ENCODE measurements at regions not wholly inside any gene's neighbourhood (a gene's known extent, or its start where the extent isn't known, plus 50 kb on each side); places are given as distances from the start of the nearest gene placed in this dataset.

- Mint-ChIP-seq H3K4me3 (no peak overlapping the region), H3K9me3 (no peaks in the 10 kb centered on the region), H3K4me1 (no peaks in the 10 kb centered on the region), H3K27ac (no peak overlapping the region), H3K36me3 (no peaks in the 10 kb centered on the region), H3K27me3 (ENCODE audit: low read depth in 2 of 2) (peaks cover 0 to 6% of the 10 kb centered on the region in 2 donors)
- TF ChIP-seq CTCF (IDR thresholded peaks at IDR 0.05) = no peak
- WGBS (ENCODE audit: insufficient coverage) = 91% methylated on average over 8 of the region's 8 CpGs
- Histone ChIP-seq H3K27me3 (ENCODE audit: control insufficient read depth, insufficient read depth, low read length) (no peaks in the 10 kb centered on the region), H3K27ac (ENCODE audit: low read length) (no peak overlapping the region), H3K9me3 (ENCODE audit: control insufficient read depth, insufficient read depth, low read length) (no peaks in the 10 kb centered on the region), H3K4me1 (ENCODE audit: control insufficient read depth, insufficient read depth, low read length) (no peaks in the 10 kb centered on the region), H3K4me3 (ENCODE audit: low read length) (no peak overlapping the region), H3K36me3 (ENCODE audit: control insufficient read depth, insufficient read depth, low read length) (no peaks in the 10 kb centered on the region)
- ATAC-seq = no peak
- no peak for DNase-seq
- intact Hi-C loops (cut with micrococcal nuclease) = no loop called here
These were observed 128.8 kb upstream of the DTNBP1 start for GRCh38 chr6:15791448-15792181.

GRCh38 chr6:15790116-15790515, 127.3 kb upstream of the DTNBP1 start:
- DNase-seq (no peak), ATAC-seq (no peak)
- Histone ChIP-seq H3K4me3 (ENCODE audit: low read length) (no peak overlapping the region), H3K4me1 (ENCODE audit: control insufficient read depth, insufficient read depth, low read length) (no peaks in the 10 kb centered on the region), H3K36me3 (ENCODE audit: control insufficient read depth, insufficient read depth, low read length) (no peaks in the 10 kb centered on the region), H3K27ac (ENCODE audit: low read length) (no peak overlapping the region), H3K9me3 (ENCODE audit: control insufficient read depth, insufficient read depth, low read length) (no peaks in the 10 kb centered on the region), H3K27me3 (ENCODE audit: control insufficient read depth, insufficient read depth, low read length) (no peaks in the 10 kb centered on the region)
- no peaks in the 10 kb centered on the region for H3K9me3 Mint-ChIP-seq
- no peak overlapping the region for H3K27ac Mint-ChIP-seq
- no peak overlapping the region for H3K4me3 Mint-ChIP-seq
- no CpG with 5 or more reads among the region's 1 CpG for WGBS (ENCODE audit: insufficient coverage)
- no peaks in the 10 kb centered on the region for H3K4me1 Mint-ChIP-seq
- TF ChIP-seq CTCF (IDR thresholded peaks at IDR 0.05) = no peak
- peaks cover 0 to 6% of the 10 kb centered on the region in 2 donors for H3K27me3 Mint-ChIP-seq (ENCODE audit: low read depth in 2 of 2)
- intact Hi-C loops (cut with micrococcal nuclease) = no loop called here
- no peaks in the 10 kb centered on the region for H3K36me3 Mint-ChIP-seq

- Mint-ChIP-seq H3K27ac (no peak overlapping the region), H3K36me3 (no peaks in the 10 kb centered on the region), H3K9me3 (no peaks in the 10 kb centered on the region), H3K27me3 (ENCODE audit: low read depth in 2 of 2) (peaks cover 0 to 6% of the 10 kb centered on the region in 2 donors), H3K4me1 (no peaks in the 10 kb centered on the region), H3K4me3 (no peak overlapping the region)
- TF ChIP-seq CTCF (IDR thresholded peaks at IDR 0.05) = no peak
- WGBS (ENCODE audit: insufficient coverage) = 92% methylated on average over 4 of the region's 4 CpGs
- Histone ChIP-seq H3K4me1 (ENCODE audit: control insufficient read depth, insufficient read depth, low read length) (no peaks in the 10 kb centered on the region), H3K27me3 (ENCODE audit: control insufficient read depth, insufficient read depth, low read length) (no peaks in the 10 kb centered on the region), H3K27ac (ENCODE audit: low read length) (no peak overlapping the region), H3K9me3 (ENCODE audit: control insufficient read depth, insufficient read depth, low read length) (no peaks in the 10 kb centered on the region), H3K36me3 (ENCODE audit: control insufficient read depth, insufficient read depth, low read length) (no peaks in the 10 kb centered on the region), H3K4me3 (ENCODE audit: low read length) (no peak overlapping the region)
- intact Hi-C loops (cut with micrococcal nuclease) = no loop called here
- ATAC-seq (no peak), DNase-seq (no peak)
These were observed 124.0 kb upstream of the DTNBP1 start for GRCh38 chr6:15786846-15787245.

- Mint-ChIP-seq H3K9me3 (no peaks in the 10 kb centered on the region), H3K36me3 (no peaks in the 10 kb centered on the region), H3K27ac (no peak overlapping the region), H3K27me3 (ENCODE audit: low read depth in 2 of 2) (peaks cover 2 to 3% of the 10 kb centered on the region in 2 donors), H3K4me1 (no peaks in the 10 kb centered on the region), H3K4me3 (no peak overlapping the region)
- no peaks in the 10 kb centered on the region for H3K4me1 ChIP-seq (ENCODE audit: control insufficient read depth, insufficient read depth, low read length)
- no peak overlapping the region for H3K27ac ChIP-seq (ENCODE audit: low read length)
- no peak for TF ChIP-seq CTCF (IDR thresholded peaks at IDR 0.05)
- intact Hi-C loops (cut with micrococcal nuclease) = no loop called here
- H3K36me3 ChIP-seq (ENCODE audit: control insufficient read depth, insufficient read depth, low read length) = no peaks in the 10 kb centered on the region
- 92% methylated on average over 3 of the region's 3 CpGs for WGBS (ENCODE audit: insufficient coverage)
- no peak overlapping the region for H3K4me3 ChIP-seq (ENCODE audit: low read length)
- no peak for ATAC-seq
- H3K27me3 ChIP-seq (ENCODE audit: control insufficient read depth, insufficient read depth, low read length) = no peaks in the 10 kb centered on the region
- no peak for DNase-seq
- H3K9me3 ChIP-seq (ENCODE audit: control insufficient read depth, insufficient read depth, low read length) = no peaks in the 10 kb centered on the region
These were observed 120.7 kb upstream of the DTNBP1 start for GRCh38 chr6:15783484-15783883.
